ENCODE measurements at regions not wholly inside any gene's neighbourhood (a gene's known extent, or its start where the extent isn't known, plus 50 kb on each side); places are given as distances from the start of the nearest gene placed in this dataset.

- no peak for DNase-seq
These were observed 173.3 kb downstream of the SPATA31D1 start for GRCh38 chr9:82161876-82162275.

GRCh38 chr9:82164159-82164558 is 175.6 kb downstream of the SPATA31D1 start:
- DNase-seq, result no peak

DNA sequence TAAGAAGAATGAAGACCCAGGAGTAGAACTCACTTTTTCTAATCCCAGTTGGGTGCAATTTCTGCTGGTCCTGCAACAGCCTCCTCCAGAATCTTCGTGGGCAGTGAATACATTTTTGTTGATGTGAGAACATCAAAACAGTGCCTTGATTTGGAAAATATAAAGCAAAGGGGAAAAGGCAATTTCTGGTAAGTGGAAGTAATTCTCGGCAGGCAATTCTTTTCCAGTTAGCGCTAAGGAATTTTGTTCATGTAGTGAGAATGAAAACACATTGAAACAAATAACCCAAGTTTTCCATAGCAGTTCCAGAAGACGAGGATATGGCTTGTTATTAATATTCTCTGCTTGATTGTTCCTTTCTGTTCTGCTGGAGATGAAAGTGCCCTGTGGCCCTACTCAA is 178.7 kb downstream of the SPATA31D1 start:
- no peak for DNase-seq

GRCh38 chr9:82168585-82168984 is 180.0 kb downstream of the SPATA31D1 start:
- DNase-seq, result no peak

GRCh38 chr9:82170866-82171265 is 182.3 kb downstream of the SPATA31D1 start:
- DNase-seq, result no peak

DNA sequence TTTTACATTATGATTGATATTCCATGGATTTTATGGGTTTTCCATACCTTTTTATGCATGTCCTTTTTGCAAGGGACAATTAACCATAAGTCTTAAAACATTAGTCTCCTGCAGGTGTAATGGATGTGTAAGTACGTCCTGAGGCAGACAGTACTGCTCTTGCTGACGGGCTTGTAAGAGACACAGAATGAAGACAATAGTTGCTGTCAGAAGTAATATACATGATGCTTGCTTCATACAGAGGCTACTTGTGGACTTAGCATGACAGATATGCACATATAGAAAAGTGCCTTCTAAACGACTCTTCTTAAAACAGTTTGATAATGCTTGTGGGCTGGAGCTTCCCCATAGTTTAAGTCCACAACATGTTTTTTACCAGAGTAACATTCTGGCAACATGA is 182.7 kb downstream of the SPATA31D1 start:
- no peak for DNase-seq

DNA sequence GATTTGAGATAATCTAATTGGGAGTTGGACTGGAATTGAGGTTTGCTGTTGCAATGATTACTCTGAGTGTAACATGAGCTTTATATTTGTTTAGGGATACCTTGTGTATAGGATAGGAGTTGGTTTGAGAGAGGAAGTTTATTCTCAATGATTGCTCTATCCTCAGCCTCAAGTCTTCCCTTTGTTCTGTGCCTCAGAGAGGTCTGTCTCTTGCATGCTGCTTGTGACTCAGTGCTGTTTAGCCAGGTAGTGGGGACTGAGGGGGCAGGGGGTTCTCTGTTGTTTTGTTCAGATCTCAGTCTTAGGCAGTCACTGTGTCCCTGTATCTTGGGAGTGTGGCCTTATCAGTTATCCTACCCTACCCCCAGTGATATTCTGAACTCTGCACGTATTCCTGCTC is 192.1 kb downstream of the SPATA31D1 start:
- DNase-seq, result no peak

GRCh38 chr9:82183181-82183860 is 194.7 kb downstream of the SPATA31D1 start:
- no peak for DNase-seq

DNA sequence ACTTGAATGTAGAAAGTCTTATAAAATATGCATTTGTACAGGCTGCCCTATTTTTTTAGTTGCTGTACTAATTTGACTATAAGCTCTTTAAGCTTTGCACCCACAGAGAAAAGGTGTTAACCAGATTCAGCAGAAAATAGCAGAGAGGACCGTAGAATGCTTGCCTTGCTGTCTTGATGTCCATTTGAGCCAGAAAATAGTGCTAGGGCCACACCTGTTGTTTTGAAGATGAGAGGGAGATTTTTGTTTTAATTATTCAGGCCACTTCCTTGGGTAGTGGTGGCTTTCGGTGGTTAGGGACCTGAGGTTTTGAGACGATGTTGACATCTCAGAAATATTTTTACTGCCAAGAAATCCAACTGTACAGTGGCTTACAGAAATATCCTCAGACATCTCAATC is 196.0 kb downstream of the SPATA31D1 start:
- no peak for DNase-seq

GRCh38 chr9:82188817-82189216 is 200.2 kb downstream of the SPATA31D1 start:
- DNase-seq, result no peak

DNA sequence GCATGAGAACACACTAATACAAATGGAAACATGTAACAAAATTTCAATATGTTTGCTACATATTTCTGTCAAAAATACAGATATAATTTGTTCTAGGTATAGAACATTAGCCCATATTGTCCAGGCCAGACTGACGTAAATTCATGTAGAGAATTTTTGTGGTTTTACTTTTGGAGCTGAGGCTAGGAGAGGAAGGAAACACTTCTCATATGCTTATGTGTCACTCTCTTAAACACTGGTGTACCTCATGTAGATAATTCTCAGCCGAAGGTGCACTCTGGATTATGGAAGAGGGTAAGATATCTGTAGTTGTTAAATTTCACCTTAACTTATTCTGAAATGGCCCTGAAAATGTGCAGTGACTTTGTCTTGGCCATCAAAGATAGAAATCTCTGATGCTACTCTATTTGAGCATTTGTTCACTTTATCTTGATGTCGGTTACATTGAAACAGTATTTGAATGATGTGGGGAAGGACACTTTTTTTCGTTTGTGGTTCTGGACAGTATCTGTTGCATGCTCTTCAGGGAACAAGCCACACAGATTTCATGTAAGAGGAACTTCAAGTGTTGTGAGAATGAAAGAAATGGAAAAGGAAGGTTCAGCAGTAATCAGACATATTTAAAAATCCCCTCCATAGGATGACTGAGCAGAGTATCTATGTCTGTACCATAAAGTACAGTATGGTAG is 202.7 kb downstream of the SPATA31D1 start:
- no peak for DNase-seq

DNA sequence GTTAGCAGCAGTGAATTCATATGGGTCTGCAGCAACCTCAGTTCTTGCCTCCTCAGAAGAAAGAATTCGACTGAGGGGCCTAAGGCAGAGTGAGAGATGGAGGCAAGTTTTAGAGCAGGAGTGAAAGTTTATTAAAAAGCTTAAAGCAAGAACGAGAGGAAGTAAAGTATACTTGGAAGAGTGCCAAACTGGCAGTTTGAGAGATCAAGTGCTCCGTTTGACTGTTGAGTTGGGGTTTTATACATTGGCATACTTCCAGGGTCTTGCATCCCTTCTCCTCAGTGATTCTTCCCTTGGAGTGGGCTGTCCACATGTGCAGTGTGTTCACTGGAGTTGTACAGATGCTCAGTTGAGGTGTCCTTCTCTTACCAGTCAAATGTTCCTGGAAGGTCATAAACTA is 203.6 kb downstream of the SPATA31D1 start:
- no peak for DNase-seq

DNA sequence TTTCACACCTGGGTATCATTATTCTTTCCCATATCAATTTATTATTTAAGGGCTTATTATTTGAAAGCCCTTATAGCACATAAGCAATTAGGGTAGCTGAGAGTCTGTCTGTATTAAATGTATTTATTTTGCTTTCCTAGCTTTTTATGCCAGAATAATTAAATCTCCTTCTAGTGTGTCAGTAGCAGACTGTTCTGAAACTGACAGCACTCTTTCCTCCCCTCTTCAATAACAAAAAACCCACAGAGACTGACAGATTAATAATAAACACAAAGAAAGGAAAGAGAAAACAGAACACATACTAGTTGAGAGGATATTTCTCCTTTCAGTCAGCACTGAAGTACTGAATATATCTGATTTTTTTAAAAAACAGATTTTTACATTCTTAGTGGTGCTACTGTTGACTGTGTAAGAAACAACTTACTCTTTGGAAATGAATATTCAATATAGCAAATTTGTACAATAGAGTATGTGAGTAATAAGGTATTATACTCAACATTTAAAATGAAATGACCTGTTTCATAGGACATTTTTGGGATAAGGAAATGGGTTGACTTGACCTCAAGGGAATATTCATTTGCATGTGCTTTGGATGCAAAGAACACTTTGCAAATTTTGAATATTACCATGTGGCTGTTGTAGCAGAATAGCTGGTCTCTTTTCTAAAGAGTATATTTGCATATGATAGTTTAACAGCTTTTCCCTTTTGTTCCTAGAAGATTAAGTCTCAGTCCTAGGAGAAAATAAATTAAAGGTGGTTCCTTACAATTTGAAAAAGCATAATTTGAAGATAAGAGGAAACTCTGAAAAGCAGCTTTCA is 208.3 kb downstream of the SPATA31D1 start:
- DNase-seq, result no peak

DNA sequence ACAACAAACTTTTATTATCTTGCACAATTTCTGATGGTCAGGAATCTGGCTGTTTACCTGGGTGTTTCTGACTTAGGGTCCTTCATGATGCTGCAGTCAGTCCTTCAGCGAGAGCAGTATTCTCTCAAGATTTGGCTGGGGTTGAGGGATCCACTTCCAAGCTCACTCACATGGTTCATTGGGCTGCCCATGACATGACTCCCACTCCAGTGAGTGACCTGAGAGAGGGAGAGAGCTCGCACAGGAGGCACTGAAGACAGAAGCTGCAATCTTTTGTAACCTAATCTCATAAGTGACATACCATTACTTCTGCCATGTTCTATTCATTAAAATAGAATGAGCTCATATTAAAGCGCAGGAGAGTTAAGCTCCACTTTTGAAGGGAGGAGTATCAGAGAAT is 212.6 kb downstream of the SPATA31D1 start:
- DNase-seq, result no peak

DNA sequence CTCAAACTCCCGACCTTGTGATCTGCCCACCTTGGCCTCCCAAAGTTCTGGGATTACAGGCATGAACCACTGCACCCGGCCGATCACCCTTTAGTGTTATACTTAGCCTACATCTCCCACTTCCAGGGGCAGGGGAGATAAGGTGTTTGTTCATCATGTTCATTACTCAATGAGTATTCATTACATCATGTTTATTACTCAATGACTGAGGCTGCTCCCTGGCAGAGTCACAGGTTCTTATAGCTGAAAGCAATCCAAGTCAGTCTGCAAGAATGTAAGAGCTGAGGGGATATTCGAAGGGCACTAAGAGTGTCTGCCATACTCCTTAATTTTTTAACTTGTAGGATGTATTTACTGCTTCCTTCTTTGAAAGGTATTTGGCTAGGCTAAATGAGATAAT is 214.2 kb downstream of the SPATA31D1 start:
- no peak for DNase-seq

GRCh38 chr9:82206490-82206889 is 217.9 kb downstream of the SPATA31D1 start:
- DNase-seq, result no peak

DNA sequence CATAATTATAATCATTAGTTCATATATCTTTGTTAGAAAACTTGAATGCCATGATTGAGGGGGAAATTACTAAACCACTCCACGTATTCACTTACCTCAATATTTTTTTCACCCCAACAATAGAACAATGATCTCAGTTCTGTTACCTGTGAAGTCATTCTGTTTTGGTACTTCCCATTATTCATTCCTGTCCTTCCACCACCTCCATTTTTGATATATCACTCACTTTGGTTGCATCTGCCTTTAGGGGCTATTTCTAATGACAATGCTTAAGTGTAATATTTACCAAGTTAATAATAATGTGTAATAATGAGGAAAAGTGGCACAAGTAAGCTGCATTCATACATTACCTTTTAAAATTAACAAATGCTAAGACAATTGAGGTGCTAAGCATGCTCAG is 218.4 kb downstream of the SPATA31D1 start:
- DNase-seq, result no peak

GRCh38 chr9:82208741-82209450 is 220.3 kb downstream of the SPATA31D1 start:
- no peak for DNase-seq

DNA sequence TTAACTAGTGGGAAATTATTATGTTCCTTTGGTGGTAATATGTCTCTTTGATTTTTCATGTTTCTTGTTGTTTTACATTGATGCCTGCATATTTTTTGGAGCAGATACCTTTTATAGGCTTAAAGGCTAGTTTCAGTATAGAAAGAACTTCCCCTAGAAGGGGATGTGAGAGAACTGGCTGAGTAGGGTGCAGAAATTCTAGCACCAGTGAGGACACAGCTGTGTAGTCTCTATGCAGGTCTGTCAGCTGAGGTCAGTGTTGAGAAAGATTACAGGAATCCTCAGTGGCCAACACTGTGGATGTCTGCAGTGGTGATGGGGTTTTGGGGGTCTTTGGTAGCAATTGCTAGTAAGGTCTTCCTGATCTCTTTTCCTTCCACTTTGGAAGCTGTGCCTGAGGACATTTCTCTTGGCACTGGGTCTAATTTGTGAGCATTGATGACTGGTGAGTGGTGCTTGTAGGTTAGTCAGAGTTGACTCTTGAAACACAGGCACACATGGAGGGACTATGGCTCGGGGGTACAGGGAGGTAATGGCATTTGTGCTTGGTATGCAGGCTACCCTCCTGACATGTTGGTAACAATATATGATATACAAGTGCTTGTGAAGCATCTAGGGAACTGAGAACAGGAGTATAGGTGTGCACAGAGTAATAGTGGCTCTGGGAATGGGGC is 221.4 kb downstream of the SPATA31D1 start:
- no peak for DNase-seq

DNA sequence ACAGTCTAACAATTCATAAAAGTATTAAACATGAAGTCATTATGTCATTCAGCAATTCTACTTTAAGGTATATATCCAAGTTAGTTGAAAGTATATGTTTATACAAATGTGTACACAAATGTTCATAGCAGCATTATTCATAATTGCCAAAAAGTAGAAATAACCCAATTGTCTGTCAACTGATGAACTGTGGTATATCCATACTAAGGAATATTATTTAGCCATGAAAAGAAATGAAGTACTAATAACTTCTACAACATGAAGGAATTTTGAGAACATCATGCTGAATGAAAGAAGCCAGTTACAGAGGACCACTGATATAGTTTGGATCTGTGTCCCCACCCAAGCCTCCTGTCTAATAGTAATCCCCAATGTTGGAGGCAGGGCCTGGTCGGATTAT is 224.3 kb downstream of the SPATA31D1 start:
- DNase-seq, result no peak

DNA sequence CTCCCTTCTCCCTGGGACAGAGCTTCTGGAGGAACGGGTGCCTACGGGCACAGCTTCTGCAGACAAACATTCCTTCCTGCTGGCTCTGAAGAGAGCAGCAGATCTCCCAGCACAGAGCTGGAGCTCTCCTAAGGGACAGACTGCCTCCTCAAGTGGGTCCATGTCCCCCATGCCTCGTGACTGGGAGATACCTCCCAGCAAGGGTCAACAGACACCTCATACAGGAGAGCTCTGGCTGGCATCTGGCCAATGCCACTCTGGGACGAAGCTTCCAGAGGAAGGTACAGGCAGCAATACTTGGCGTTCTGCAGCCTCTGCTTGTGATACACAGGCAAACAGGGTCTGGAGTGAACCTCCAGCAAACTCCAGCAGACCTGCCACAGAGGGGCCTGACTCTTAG is 227.9 kb downstream of the SPATA31D1 start:
- DNase-seq, result no peak

DNA sequence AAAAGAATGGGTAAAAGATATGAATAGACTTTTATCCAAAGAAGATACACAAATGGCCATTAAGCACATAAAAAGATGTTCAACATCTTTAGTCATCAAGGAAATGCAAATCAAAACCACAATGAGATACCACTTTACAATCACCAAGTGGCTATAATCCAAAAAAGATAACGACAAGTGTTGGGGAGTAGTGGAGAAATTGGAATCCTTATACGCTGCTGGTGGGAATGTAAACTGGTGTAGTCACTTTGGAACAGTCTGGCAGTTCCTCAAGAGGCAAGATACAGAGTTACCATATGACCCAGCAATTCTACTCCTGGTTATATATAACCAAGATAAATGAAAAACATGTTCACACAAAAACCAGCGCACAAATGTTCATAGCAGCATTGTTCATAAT is 234.9 kb downstream of the SPATA31D1 start:
- DNase-seq, result no peak

DNA sequence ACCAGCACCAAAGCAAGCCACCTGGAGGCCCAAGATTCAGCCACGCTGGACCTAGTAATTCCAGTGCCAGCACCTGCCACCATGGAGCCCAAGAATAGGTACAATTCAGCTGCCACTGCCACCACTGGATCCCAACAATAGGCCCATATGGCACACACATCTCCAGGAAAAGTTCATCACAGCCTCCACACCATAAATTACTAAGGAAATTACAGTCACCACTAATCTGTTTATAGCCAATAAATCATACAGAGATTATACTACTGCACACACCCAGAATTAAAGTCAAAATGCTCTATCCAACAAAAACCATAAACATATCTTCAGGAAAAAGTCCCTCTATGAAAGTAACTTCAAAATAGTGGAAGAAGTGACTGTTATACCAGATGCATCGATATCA is 242.8 kb downstream of the SPATA31D1 start:
- DNase-seq, result no peak
